ENCODE measurements at regions not wholly inside any gene's neighbourhood (a gene's known extent, or its start where the extent isn't known, plus 50 kb on each side); places are given as distances from the start of the nearest gene placed in this dataset.

DNA sequence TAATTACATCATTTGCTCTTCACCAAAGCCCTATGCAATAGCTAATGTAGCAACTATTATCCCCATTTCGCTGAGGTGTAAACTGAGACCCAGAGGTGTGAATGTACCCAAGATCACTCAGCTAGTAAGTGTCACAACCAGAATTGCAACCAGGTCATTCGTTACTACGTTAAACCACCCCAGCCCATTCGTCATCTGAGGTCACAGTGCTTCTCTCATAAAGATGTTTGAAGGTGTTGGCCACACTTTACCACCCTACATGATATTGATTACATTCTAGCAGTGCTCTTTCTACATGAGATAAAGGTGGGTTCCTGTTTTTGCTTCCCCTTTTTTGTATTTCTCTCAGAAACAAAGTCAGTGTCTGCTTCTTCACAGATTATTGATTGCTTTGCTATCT is 195.3 kb downstream of the ZBTB18 start:
- H3K36me3 Mint-ChIP-seq (ENCODE audit: low read depth) = no peaks in the 10 kb centered on the region
- H3K27ac Mint-ChIP-seq = no peak overlapping the region
- no peaks in the 10 kb centered on the region for H3K9me3 ChIP-seq (ENCODE audit: control insufficient read depth, low read length, poor library complexity, severe bottlenecking)
- peaks cover 5% of the 10 kb centered on the region for H3K4me1 Mint-ChIP-seq
- peaks cover 6% of the 10 kb centered on the region for H3K27me3 Mint-ChIP-seq
- ATAC-seq = no peak
- H3K4me3 Mint-ChIP-seq = no peak overlapping the region
- DNase-seq = no peak

DNA sequence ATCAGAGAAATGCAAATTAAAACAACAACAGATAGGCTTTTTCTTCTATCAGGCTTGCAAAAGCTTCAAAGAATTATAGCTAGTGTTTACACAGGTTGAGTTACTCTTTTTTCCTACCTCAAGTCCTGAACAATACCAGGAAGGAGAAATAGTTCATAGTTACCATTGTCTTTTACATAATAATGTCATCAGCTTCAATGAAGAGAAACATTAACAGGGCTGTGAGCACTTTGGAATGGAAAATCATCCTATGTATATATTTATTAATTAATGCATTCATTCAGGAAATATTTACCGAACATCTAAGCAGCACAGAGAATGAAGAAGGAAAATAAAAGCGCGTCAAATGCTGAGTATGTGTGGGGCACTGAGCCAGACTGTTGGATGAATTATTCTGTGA is 197.3 kb downstream of the ZBTB18 start:
- DNase-seq = no peak
- H3K9me3 ChIP-seq (ENCODE audit: control insufficient read depth, low read length, poor library complexity, severe bottlenecking) = no peaks in the 10 kb centered on the region
- Mint-ChIP-seq H3K4me3 (no peak overlapping the region), H3K27ac (peak overlapping the region; percentile 51), H3K36me3 (ENCODE audit: low read depth) (no peaks in the 10 kb centered on the region), H3K27me3 (no peaks in the 10 kb centered on the region), H3K4me1 (peaks cover 6% of the 10 kb centered on the region)
- ATAC-seq = no peak

DNA sequence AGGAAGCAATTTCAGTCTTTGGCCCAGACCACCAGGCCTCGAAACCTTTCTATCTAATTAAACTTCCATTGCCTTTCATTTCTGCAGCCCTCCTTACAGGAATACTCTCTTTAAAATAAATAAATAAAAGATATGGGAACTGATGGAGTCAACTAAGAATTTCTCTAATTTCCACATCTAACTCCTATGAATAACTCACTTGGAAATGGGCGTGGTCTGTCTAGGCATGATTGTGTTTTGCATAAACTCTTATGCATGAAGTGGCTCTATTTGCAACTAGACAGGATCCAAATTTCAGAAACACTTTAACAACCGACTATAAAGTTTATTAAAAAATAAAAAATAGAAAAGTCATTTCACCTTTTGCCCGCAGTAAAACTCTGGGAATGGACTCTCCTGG is 199.5 kb downstream of the ADSS2 start:
- no peak overlapping the region for H3K4me3 Mint-ChIP-seq
- DNase-seq = no peak
- H3K27ac Mint-ChIP-seq = no peak overlapping the region

DNA sequence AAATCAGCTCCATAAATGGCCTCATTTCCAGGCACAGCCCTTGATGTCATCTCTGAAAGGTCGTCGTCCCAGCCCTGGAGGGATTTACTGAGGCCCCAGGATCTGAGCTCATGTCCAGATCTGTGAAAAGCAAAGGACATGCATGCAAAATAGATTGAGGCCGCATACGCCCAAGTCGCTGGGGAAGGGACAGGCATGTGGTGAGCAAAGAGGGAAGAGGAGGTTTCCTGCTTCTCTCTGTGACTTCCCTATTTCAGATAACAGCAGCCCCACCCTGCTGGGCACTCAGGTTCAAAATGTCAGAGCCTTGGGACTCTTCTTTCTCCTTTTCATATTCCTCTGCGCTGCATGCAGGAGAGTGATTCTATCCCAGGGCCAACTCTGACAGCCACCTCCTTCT is 197.2 kb downstream of the ADSS2 start:
- peaks cover 5% of the 10 kb centered on the region for H3K4me1 Mint-ChIP-seq
- no peak overlapping the region for H3K4me3 Mint-ChIP-seq
- H3K27ac Mint-ChIP-seq = no peak overlapping the region
- H3K9me3 ChIP-seq (ENCODE audit: control insufficient read depth, low read length, poor library complexity, severe bottlenecking) = no peaks in the 10 kb centered on the region
- peaks cover 10% of the 10 kb centered on the region for H3K27me3 Mint-ChIP-seq
- ATAC-seq (peak; percentile 47), DNase-seq (no peak)
- H3K36me3 Mint-ChIP-seq (ENCODE audit: low read depth) = no peaks in the 10 kb centered on the region

More for the DNA sequence above, 199.5 kb downstream of the ADSS2 start:
- no peaks in the 10 kb centered on the region for H3K36me3 Mint-ChIP-seq (ENCODE audit: low read depth)
- no peak for ATAC-seq
- peaks cover 7% of the 10 kb centered on the region for H3K4me1 Mint-ChIP-seq
- H3K27me3 Mint-ChIP-seq = no peaks in the 10 kb centered on the region
- no peaks in the 10 kb centered on the region for H3K9me3 ChIP-seq (ENCODE audit: control insufficient read depth, low read length, poor library complexity, severe bottlenecking)

DNA sequence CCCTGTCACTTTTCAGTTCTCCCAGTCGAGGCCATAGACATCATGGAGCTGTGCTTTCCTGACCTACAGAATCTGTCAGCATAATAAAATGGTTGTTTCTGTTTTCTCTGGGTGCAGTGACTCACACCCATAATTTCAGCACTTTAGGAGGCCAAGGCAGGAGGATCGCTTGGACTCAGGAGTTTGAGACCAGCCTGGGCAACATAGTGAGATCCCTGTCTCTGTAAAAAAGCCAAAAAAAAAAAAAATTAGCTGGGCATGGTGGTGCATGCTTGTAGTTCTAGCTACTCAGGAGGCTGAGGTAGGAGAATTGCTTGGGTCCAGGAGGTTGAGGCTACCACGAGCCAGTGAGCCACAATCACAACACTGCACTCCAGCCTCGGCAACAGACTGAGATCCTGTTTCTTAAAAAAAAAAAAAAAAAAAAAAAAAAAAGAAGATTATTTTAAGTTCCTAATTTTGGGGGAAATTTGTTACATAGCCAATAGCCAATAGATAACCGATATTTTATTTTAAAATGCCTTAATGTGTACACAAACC is 196.2 kb downstream of the ADSS2 start:
- Mint-ChIP-seq H3K27me3 (peaks cover 12% of the 10 kb centered on the region), H3K4me1 (peaks cover 5% of the 10 kb centered on the region), H3K36me3 (ENCODE audit: low read depth) (no peaks in the 10 kb centered on the region), H3K27ac (no peak overlapping the region), H3K4me3 (no peak overlapping the region)
- ATAC-seq (no peak), DNase-seq (no peak)
- H3K9me3 ChIP-seq (ENCODE audit: control insufficient read depth, low read length, poor library complexity, severe bottlenecking) = no peaks in the 10 kb centered on the region

DNA sequence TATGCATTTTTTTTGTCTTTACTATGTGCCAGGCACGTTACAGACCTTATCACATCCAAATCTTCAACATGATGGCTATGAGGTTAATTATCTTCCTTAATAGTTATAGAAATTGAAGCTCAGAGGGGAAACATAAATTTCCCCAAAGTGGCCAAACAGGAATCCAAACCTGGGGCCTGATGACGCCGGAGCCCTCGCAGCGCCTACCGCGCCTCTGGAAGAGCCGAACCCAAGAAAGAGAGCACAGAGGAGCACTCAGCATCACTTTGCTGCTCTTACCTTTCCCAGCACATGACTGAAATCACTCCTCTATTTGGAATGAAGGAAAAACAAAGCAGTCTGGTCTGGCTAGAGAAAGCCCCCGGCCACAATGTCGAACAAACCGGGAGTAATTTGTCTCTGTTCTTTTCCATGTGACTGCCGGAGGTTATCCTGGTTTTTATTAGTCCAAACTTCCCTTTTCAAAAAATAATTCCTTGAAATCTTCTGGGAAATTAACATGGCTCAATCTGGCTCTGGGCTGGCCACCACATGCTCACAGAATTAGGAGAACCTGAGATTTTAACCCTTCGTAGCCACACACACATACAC is 195.5 kb downstream of the ADSS2 start:
- DNase-seq (no peak), ATAC-seq (no peak)
- H3K4me3 Mint-ChIP-seq = no peak overlapping the region
- H3K27me3 Mint-ChIP-seq = peaks cover 12% of the 10 kb centered on the region
- H3K9me3 ChIP-seq (ENCODE audit: control insufficient read depth, low read length, poor library complexity, severe bottlenecking) = no peaks in the 10 kb centered on the region
- H3K4me1 Mint-ChIP-seq = peaks cover 5% of the 10 kb centered on the region
- H3K36me3 Mint-ChIP-seq (ENCODE audit: low read depth) = no peaks in the 10 kb centered on the region
- H3K27ac Mint-ChIP-seq = no peak overlapping the region

DNA sequence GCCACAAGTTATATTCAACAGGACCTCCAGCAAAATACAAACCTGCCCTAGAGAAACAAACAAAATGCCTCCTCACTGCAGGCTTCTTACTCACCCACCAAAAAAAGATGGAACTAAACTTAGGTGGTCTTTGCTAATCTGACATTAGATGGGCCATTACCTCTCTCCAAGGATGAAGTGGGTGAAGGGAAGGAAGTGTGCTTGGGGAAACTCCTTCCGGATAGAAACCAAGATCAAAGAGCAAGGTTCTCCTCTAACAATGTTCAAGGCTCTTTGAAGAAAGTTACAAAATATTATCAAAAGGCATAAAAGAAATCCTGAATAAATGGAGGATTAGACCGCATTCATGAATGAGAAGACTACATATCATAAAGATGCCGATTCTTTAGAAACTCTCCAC is 187.5 kb downstream of the ADSS2 start:
- no peaks in the 10 kb centered on the region for H3K9me3 ChIP-seq (ENCODE audit: control insufficient read depth, low read length, poor library complexity, severe bottlenecking)
- Mint-ChIP-seq H3K27me3 (peaks cover 27% of the 10 kb centered on the region), H3K27ac (no peak overlapping the region), H3K4me3 (no peak overlapping the region), H3K36me3 (ENCODE audit: low read depth) (no peaks in the 10 kb centered on the region), H3K4me1 (no peaks in the 10 kb centered on the region)
- DNase-seq = no peak
- no peak for ATAC-seq

DNA sequence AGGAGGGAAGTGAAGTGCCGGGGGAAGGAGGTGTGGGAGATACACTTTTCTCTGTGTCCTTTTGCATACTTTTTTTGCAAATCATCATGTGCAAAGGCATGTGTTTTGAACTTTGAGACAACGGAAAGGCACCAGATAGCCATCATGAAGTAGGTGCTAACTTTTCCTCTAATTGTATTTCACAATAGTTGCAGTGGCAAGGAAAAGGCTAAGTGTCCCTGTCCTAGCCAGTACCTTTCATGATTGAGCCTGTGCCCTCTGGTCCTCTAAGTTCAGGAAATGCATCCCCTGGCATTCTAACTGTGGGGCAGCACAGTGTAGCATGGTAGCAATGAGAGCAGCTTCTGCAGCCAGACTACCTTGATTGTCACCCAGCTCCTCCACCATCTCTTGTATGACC is 186.2 kb downstream of the ADSS2 start:
- Mint-ChIP-seq H3K27me3 (peaks cover 22% of the 10 kb centered on the region), H3K4me1 (no peaks in the 10 kb centered on the region), H3K27ac (no peak overlapping the region), H3K36me3 (ENCODE audit: low read depth) (no peaks in the 10 kb centered on the region), H3K4me3 (no peak overlapping the region)
- no peak for ATAC-seq
- no peak for DNase-seq
- no peaks in the 10 kb centered on the region for H3K9me3 ChIP-seq (ENCODE audit: control insufficient read depth, low read length, poor library complexity, severe bottlenecking)

DNA sequence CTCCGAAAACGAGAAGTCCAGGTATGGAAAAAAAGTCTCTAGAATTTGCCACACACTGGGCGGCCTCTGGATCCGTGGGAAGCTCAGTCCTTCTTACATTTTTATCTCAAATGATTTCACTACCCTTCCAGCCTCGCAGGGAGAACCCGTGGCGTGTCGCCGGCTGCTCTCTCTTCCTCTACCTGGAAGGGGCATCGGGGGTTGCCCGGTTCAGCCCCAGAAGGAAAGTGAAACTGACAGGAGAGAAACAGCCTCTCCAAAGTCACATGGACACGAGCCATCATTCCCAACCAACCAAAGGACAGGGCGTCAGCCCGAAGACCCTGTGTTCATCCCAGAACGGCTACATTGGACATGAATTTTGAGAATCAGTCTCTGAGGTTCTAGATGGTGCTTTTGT is 182.5 kb downstream of the ADSS2 start:
- H3K9me3 ChIP-seq (ENCODE audit: control insufficient read depth, low read length, poor library complexity, severe bottlenecking) = no peaks in the 10 kb centered on the region
- DNase-seq = no peak
- Mint-ChIP-seq H3K4me3 (no peak overlapping the region), H3K27me3 (peaks cover 16% of the 10 kb centered on the region), H3K36me3 (ENCODE audit: low read depth) (no peaks in the 10 kb centered on the region), H3K4me1 (peaks cover 3% of the 10 kb centered on the region), H3K27ac (no peak overlapping the region)
- ATAC-seq = no peak

DNA sequence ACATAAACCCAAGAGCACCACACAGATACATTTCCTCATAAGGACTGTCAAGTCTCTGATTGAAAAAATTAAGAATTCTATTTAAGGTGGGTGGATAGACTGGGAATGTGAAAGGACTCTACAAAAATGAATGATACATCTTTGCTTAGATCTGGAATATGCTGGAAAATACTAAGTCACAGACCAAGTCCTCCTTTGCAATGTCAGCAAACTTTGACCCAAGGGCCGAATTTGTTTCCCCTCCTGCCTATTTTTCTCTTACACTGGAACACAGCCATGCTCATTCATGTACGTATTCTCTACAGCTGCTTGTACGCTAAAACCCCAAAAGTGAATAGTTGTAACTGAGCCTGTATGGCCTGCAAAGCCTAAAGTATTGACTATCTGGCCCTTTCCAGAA is 180.7 kb downstream of the ADSS2 start:
- no peak overlapping the region for H3K27ac Mint-ChIP-seq
- H3K27me3 Mint-ChIP-seq = peaks cover 7% of the 10 kb centered on the region
- no peak for DNase-seq
- ATAC-seq = no peak
- no peaks in the 10 kb centered on the region for H3K9me3 ChIP-seq (ENCODE audit: control insufficient read depth, low read length, poor library complexity, severe bottlenecking)
- H3K4me1 Mint-ChIP-seq = peaks cover 3% of the 10 kb centered on the region
- H3K4me3 Mint-ChIP-seq = no peak overlapping the region
- no peaks in the 10 kb centered on the region for H3K36me3 Mint-ChIP-seq (ENCODE audit: low read depth)

DNA sequence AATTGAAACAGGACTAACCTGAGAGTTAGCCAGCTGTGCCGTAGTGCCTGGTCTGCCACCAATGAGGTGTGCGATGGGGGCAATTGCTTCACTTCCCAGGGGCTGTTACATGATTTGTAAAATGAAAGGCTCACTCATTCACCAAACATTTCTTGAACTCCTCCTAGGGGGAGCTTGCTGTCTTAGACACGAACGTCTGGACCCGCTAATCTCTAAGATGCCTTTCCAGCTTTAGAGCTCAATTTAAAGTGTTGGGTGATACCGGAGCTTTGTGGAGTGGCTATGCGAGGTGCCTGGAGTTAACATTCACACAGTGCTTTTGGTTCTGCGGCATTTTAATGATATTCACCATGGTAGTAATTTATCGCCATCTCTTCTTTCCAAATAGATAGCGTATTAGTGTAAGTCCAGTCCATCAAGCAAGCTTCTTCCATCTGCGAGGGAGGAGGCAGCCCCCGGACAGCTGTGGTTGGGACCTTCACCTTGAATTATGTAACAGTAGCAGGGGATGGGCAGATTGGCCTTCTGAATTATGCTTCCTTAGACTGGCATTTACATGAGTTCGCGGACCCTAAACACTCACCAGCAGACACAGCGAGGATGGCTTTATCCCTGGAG is 179.9 kb downstream of the ADSS2 start:
- H3K4me3 Mint-ChIP-seq = no peak overlapping the region
- no peak for ATAC-seq
- H3K9me3 ChIP-seq (ENCODE audit: control insufficient read depth, low read length, poor library complexity, severe bottlenecking) = no peaks in the 10 kb centered on the region
- no peak for DNase-seq
- H3K4me1 Mint-ChIP-seq = peaks cover 8% of the 10 kb centered on the region
- H3K27ac Mint-ChIP-seq = no peak overlapping the region
- no peaks in the 10 kb centered on the region for H3K36me3 Mint-ChIP-seq (ENCODE audit: low read depth)
- peaks cover 7% of the 10 kb centered on the region for H3K27me3 Mint-ChIP-seq

DNA sequence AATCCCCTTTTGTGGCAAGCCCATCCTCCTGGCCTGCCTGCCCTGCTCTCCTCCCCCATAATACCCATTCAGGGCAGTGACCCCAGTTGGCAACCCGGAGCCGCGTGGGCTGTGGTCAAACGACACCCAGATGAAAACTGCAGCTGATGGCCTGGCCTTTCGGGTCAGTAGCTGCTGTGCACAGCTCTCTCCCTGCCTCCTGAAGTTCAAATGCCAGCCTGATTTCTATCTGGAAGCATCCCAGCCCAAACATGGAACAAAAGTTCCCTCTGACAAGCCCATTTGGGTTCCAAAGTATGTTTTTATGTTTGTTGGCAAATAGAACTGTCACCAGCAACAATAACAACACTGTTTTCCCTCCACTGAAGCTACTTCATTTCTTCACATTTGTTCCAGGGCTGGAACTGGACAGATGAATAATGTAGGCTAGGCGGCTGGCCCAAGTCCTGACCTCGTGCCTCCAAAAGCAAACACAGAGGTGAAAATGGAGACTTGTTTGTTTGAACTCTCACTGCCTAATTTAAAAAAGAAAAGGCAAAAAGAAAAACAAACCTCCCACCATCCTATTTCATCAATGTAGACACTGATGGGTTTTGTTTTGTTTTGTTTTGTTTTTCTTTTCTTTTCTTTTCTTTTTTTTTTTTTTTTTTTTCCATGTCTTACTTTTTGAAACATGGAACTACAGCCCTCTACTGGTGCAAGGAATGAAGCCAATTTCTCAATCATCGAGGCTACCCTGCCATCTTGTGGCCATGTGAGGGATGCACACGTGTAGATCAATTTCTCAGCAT is 179.0 kb downstream of the ADSS2 start:
- peaks cover 7% of the 10 kb centered on the region for H3K27me3 Mint-ChIP-seq
- DNase-seq = peak; percentile 29 to 54 (median 48)
- H3K27ac Mint-ChIP-seq = no peak overlapping the region
- peaks cover 8% of the 10 kb centered on the region for H3K4me1 Mint-ChIP-seq
- H3K36me3 Mint-ChIP-seq (ENCODE audit: low read depth) = no peaks in the 10 kb centered on the region
- no peaks in the 10 kb centered on the region for H3K9me3 ChIP-seq (ENCODE audit: control insufficient read depth, low read length, poor library complexity, severe bottlenecking)
- H3K4me3 Mint-ChIP-seq = no peak overlapping the region
- peak; percentile 98 for ATAC-seq

DNA sequence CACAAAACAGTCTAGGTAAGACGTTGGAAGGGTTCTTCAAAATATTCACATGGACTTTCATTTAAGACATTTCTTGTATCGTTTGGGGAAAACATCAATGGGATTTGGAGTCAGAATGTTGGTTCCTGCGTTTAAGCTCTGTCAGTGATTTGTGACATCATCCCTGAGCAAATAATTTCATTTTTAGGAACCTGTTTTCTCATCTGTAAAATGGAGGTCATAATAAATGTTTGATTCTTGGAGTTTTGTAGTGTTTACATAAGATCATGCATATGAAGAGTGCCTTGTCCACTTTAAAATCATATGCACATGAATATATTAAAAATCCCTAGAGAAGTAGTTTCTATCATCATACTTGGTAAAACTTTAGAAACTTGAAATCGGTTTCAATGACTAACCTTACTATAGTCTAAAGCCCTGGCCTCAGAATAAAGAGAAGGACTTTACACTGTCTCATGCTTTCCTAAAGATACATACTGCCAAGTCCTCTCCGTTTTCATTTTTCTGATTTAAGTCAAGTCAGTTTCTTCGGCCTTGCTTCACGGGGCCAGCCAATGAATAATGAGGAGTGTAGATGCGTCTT is 178.4 kb downstream of the ADSS2 start:
- ATAC-seq (no peak), DNase-seq (no peak)
- H3K27me3 Mint-ChIP-seq = peaks cover 7% of the 10 kb centered on the region
- H3K4me1 Mint-ChIP-seq = peaks cover 8% of the 10 kb centered on the region
- no peaks in the 10 kb centered on the region for H3K9me3 ChIP-seq (ENCODE audit: control insufficient read depth, low read length, poor library complexity, severe bottlenecking)
- H3K27ac Mint-ChIP-seq = no peak overlapping the region
- no peak overlapping the region for H3K4me3 Mint-ChIP-seq
- H3K36me3 Mint-ChIP-seq (ENCODE audit: low read depth) = no peaks in the 10 kb centered on the region
